Nephron progenitor cell (in vitro differentiated cells): ENCODE measurements at regions not wholly inside any gene's neighbourhood (a gene's known extent, or its start where the extent isn't known, plus 50 kb on each side); places are given as distances from the start of the nearest gene placed in this dataset.
"Not testable (repeated sequence)": the region's sequence is repeated elsewhere in the genome, so short reads cannot be mapped to it uniquely, and the experiment has no call there.

Experiments used
- DNase-seq: peaks from one replicate; pipeline ENCODE4 v3.0.0; 2021
- H3K27ac Mint-ChIP-seq: 2 replicates; pipeline ENCODE4 v1.8.0; 2021; ENCODE audit warnings: mild to moderate bottlenecking, moderate library complexity, mixed read lengths
- H3K27me3 Mint-ChIP-seq: 2 replicates; pipeline ENCODE4 v1.8.0; 2021; ENCODE audit warnings: mild to moderate bottlenecking, low read depth, mixed read lengths; ENCODE audit not compliant: poor library complexity
- H3K36me3 Mint-ChIP-seq: 2 replicates; pipeline ENCODE4 v1.8.0; 2021; ENCODE audit warnings: low read depth, mixed read lengths
- H3K4me1 Mint-ChIP-seq: 2 replicates; pipeline ENCODE4 v1.8.0; 2021; ENCODE audit warnings: mixed read lengths
- H3K4me3 Mint-ChIP-seq: 2 replicates; pipeline ENCODE4 v1.8.0; 2021; ENCODE audit warnings: mild to moderate bottlenecking, moderate library complexity, mixed read lengths
- H3K9me3 Mint-ChIP-seq: 2 replicates; pipeline ENCODE4 v1.8.0; 2021; ENCODE audit warnings: mild to moderate bottlenecking, moderate library complexity, mixed read lengths
- TF ChIP-seq, protein P1 (sequence below): fragments of 200-600 bp; sonication (generic); IDR thresholded peaks from 2 replicates; pipeline ENCODE4 v1.5.0; 2021; ENCODE audit warnings: antibody characterized with exemption

DNA sequence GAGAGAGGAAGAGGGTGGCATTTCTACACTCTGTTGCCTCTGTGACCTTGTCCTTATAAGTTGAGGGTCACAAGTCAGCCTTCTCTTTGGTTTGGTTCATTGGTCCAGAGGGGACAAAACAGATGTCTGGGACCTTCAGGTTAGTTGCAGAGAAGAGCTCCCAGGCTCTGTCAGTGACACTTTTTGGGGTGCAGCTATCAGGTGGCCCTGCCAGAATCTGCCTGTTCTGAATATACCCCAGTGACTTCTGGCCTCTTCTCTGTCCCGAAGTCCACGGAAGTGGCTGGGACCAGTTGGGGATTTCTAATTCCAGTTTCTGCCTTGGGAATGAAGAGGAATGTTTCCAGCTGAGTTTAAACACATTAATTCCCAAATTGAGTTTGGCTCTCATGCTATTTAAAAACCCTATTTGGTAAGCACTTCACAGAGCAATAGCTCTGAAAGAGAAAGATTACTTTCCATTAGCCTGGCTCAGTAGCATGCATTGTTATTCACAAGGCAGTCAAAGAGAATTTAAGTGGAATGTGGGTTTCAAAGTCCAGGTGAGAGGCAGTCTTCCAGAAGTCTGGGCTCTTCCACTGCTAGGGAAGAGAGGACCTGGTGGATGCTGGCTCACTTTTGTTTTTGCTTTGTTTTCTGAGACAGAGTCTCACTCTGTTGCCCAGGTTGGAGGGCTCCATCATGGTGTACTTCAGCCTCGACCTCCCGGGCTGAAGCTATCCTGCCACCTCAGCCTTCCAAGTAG is 237.8 kb upstream of the GALNT17 start:
- Mint-ChIP-seq H3K9me3 (peaks cover 27% of the 10 kb centered on the region), H3K36me3 (no peaks in the 10 kb centered on the region), H3K4me1 (peaks cover 5% of the 10 kb centered on the region), H3K27ac (no peak overlapping the region), H3K27me3 (peaks cover 15% of the 10 kb centered on the region), H3K4me3 (no peak overlapping the region)
- no peak for DNase-seq
- TF ChIP-seq, protein P1, sequence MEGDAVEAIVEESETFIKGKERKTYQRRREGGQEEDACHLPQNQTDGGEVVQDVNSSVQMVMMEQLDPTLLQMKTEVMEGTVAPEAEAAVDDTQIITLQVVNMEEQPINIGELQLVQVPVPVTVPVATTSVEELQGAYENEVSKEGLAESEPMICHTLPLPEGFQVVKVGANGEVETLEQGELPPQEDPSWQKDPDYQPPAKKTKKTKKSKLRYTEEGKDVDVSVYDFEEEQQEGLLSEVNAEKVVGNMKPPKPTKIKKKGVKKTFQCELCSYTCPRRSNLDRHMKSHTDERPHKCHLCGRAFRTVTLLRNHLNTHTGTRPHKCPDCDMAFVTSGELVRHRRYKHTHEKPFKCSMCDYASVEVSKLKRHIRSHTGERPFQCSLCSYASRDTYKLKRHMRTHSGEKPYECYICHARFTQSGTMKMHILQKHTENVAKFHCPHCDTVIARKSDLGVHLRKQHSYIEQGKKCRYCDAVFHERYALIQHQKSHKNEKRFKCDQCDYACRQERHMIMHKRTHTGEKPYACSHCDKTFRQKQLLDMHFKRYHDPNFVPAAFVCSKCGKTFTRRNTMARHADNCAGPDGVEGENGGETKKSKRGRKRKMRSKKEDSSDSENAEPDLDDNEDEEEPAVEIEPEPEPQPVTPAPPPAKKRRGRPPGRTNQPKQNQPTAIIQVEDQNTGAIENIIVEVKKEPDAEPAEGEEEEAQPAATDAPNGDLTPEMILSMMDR, result no peak

- no peak overlapping the region for H3K4me3 Mint-ChIP-seq
- H3K27ac Mint-ChIP-seq, result peak overlapping the region; percentile 29
- peaks cover 24% of the 10 kb centered on the region for H3K9me3 Mint-ChIP-seq
- no peaks in the 10 kb centered on the region for H3K36me3 Mint-ChIP-seq
- DNase-seq, result no peak
- H3K4me1 Mint-ChIP-seq, result peaks cover 5% of the 10 kb centered on the region
- peaks cover 9% of the 10 kb centered on the region for H3K27me3 Mint-ChIP-seq
- TF ChIP-seq, protein P1, result no peak
Measured at GRCh38 chr7:70894799-70895198, 237.1 kb upstream of the GALNT17 start.

GRCh38 chr7:70895337-70896200 is 236.4 kb upstream of the GALNT17 start:
- peaks cover 17% of the 10 kb centered on the region for H3K9me3 Mint-ChIP-seq
- H3K4me1 Mint-ChIP-seq, H3K27ac Mint-ChIP-seq, H3K27me3 Mint-ChIP-seq, DNase-seq, H3K36me3 Mint-ChIP-seq, H3K4me3 Mint-ChIP-seq: not testable (repeated sequence)

GRCh38 chr7:70907259-70908247 is 224.4 kb upstream of the GALNT17 start:
- Mint-ChIP-seq H3K27me3 (no peaks in the 10 kb centered on the region), H3K4me3 (no peak overlapping the region), H3K9me3 (peaks cover 14% of the 10 kb centered on the region), H3K27ac (no peak overlapping the region), H3K4me1 (peaks cover 17% of the 10 kb centered on the region), H3K36me3 (peaks cover 10% of the 10 kb centered on the region)
- no peak for DNase-seq
- TF ChIP-seq, protein P1, result no peak

GRCh38 chr7:70913924-70914323 is 218.0 kb upstream of the GALNT17 start:
- H3K9me3 Mint-ChIP-seq, result no peaks in the 10 kb centered on the region
- no peaks in the 10 kb centered on the region for H3K4me1 Mint-ChIP-seq
- no peak overlapping the region for H3K27ac Mint-ChIP-seq
- no peak for DNase-seq
- TF ChIP-seq, protein P1, result no peak
- no peak overlapping the region for H3K4me3 Mint-ChIP-seq
- H3K36me3 Mint-ChIP-seq, result no peaks in the 10 kb centered on the region
- H3K27me3 Mint-ChIP-seq, result no peaks in the 10 kb centered on the region
